ENCODE measurements at regions not wholly inside any gene's neighbourhood (a gene's known extent, or its start where the extent isn't known, plus 50 kb on each side); places are given as distances from the start of the nearest gene placed in this dataset.

DNA sequence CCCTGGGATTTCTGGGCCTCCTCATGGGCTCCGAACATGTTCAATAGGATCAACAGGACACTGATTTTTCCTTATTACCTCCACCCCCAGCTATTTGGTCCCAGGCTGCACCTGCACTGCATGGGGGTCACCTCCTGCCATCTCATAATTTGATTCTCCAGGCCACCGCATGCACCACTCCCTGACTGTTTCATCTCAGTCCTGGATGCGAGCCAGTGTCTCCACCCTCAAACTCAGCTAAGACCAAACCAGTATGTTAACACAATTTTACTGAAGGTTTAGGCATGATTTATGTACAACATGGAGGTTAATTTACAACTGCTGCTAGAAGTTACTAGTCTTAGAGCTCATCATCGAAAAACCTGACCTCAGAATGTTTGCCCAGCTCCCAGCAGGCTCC is 249.5 kb downstream of the UACA start:
- no peak for TF ChIP-seq TAF1 (IDR thresholded peaks at IDR 0.05; ENCODE audit: borderline replicate concordance, insufficient read depth, low read length)
- no peak for TF ChIP-seq SIN3A (IDR thresholded peaks at IDR 0.05; ENCODE audit: borderline replicate concordance, insufficient read depth, low read length)
- no peak for TF ChIP-seq FOXP2 (optimal IDR thresholded peaks at IDR 0.05; ENCODE audit: borderline replicate concordance, extremely low read depth, extremely low read length, insufficient read depth)
- no peak for TF ChIP-seq POLR2AphosphoS5 (IDR thresholded peaks at IDR 0.05; ENCODE audit: low read depth, low read length)
- TF ChIP-seq, protein P1, sequence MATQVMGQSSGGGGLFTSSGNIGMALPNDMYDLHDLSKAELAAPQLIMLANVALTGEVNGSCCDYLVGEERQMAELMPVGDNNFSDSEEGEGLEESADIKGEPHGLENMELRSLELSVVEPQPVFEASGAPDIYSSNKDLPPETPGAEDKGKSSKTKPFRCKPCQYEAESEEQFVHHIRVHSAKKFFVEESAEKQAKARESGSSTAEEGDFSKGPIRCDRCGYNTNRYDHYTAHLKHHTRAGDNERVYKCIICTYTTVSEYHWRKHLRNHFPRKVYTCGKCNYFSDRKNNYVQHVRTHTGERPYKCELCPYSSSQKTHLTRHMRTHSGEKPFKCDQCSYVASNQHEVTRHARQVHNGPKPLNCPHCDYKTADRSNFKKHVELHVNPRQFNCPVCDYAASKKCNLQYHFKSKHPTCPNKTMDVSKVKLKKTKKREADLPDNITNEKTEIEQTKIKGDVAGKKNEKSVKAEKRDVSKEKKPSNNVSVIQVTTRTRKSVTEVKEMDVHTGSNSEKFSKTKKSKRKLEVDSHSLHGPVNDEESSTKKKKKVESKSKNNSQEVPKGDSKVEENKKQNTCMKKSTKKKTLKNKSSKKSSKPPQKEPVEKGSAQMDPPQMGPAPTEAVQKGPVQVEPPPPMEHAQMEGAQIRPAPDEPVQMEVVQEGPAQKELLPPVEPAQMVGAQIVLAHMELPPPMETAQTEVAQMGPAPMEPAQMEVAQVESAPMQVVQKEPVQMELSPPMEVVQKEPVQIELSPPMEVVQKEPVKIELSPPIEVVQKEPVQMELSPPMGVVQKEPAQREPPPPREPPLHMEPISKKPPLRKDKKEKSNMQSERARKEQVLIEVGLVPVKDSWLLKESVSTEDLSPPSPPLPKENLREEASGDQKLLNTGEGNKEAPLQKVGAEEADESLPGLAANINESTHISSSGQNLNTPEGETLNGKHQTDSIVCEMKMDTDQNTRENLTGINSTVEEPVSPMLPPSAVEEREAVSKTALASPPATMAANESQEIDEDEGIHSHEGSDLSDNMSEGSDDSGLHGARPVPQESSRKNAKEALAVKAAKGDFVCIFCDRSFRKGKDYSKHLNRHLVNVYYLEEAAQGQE (IDR thresholded peaks at IDR 0.05; ENCODE audit: insufficient read depth in 1 of 2, low read depth in 2 of 2, low read length in 2 of 2) = no peak

- no peak for TF ChIP-seq TAF1 (IDR thresholded peaks at IDR 0.05; ENCODE audit: borderline replicate concordance, insufficient read depth, low read length)
- no peak for TF ChIP-seq SIN3A (IDR thresholded peaks at IDR 0.05; ENCODE audit: borderline replicate concordance, insufficient read depth, low read length)
- TF ChIP-seq, protein P1 (IDR thresholded peaks at IDR 0.05; ENCODE audit: insufficient read depth in 1 of 2, low read depth in 2 of 2, low read length in 2 of 2) = no peak
Measured at GRCh38 chr15:70512772-70513362, 250.5 kb downstream of the UACA start.

- TF ChIP-seq FOXP2 (optimal IDR thresholded peaks at IDR 0.05; ENCODE audit: borderline replicate concordance, extremely low read depth, extremely low read length, insufficient read depth) (no peak), SIN3A (IDR thresholded peaks at IDR 0.05; ENCODE audit: borderline replicate concordance, insufficient read depth, low read length) (no peak), POLR2AphosphoS5 (IDR thresholded peaks at IDR 0.05; ENCODE audit: low read depth, low read length) (no peak), TAF1 (IDR thresholded peaks at IDR 0.05; ENCODE audit: borderline replicate concordance, insufficient read depth, low read length) (no peak)
- TF ChIP-seq, protein P1 (IDR thresholded peaks at IDR 0.05; ENCODE audit: insufficient read depth in 1 of 2, low read depth in 2 of 2, low read length in 2 of 2) = no peak
Measured at GRCh38 chr15:70510433-70510832, 252.9 kb downstream of the UACA start.

DNA sequence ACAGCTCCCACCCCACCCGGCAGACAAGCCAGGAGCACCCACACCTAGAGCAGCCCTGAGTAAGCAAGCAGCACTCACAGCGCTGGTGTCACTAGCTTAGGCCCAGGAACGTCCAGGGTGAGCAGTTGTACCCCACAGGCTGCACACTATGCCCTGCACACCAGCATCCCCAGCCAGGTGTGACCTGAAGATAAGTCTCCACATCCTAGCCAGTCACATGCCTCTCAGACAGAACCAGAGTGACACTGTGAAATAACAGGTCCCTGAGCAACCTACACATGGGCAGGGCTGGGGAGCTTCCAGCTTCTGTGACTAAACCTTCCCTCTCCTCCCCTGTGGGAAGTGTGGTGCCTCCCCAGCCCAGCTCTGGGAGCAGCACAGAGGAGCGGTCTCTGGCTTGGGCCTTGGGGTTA is 253.6 kb downstream of the UACA start:
- TF ChIP-seq, protein P1 (IDR thresholded peaks at IDR 0.05; ENCODE audit: insufficient read depth in 1 of 2, low read depth in 2 of 2, low read length in 2 of 2) = no peak
- no peak for TF ChIP-seq POLR2AphosphoS5 (IDR thresholded peaks at IDR 0.05; ENCODE audit: low read depth, low read length)
- TF ChIP-seq FOXP2 (optimal IDR thresholded peaks at IDR 0.05; ENCODE audit: borderline replicate concordance, extremely low read depth, extremely low read length, insufficient read depth) = no peak
- no peak for TF ChIP-seq SIN3A (IDR thresholded peaks at IDR 0.05; ENCODE audit: borderline replicate concordance, insufficient read depth, low read length)
- no peak for TF ChIP-seq TAF1 (IDR thresholded peaks at IDR 0.05; ENCODE audit: borderline replicate concordance, insufficient read depth, low read length)

GRCh38 chr15:70509282-70509662 is 254.1 kb downstream of the UACA start:
- TF ChIP-seq TAF1 (IDR thresholded peaks at IDR 0.05; ENCODE audit: borderline replicate concordance, insufficient read depth, low read length) (no peak), SIN3A (IDR thresholded peaks at IDR 0.05; ENCODE audit: borderline replicate concordance, insufficient read depth, low read length) (no peak), FOXP2 (optimal IDR thresholded peaks at IDR 0.05; ENCODE audit: borderline replicate concordance, extremely low read depth, extremely low read length, insufficient read depth) (no peak), POLR2AphosphoS5 (IDR thresholded peaks at IDR 0.05; ENCODE audit: low read depth, low read length) (no peak)
